Astrocyte of the cerebellum (primary cell): ENCODE measurements at regions not wholly inside any gene's neighbourhood (a gene's known extent, or its start where the extent isn't known, plus 50 kb on each side); places are given as distances from the start of the nearest gene placed in this dataset.

ENCODE experiments used
- DNase-seq: peaks from one replicate; pipeline ENCODE4 v3.0.0-alpha.2; 2011; ENCODE audit warnings: low read depth
- H3K4me3 ChIP-seq: 2 replicates; pipeline ENCODE4 v1.5.1; 2011; ENCODE audit warnings: mild to moderate bottlenecking, low read depth, low read length, moderate library complexity
- CTCF ChIP-seq: IDR thresholded peaks from 2 replicates; pipeline ENCODE4 v1.5.1; 2012; ENCODE audit warnings: low read length, low read depth, moderate library complexity, mild to moderate bottlenecking; ENCODE audit errors: missing control alignments
- in situ Hi-C: cut with HindIII; loops from 2 replicates; pipeline ENCODE4 v1.10.0; 2017; ENCODE audit warnings: low sequenced_read_pairs

DNA sequence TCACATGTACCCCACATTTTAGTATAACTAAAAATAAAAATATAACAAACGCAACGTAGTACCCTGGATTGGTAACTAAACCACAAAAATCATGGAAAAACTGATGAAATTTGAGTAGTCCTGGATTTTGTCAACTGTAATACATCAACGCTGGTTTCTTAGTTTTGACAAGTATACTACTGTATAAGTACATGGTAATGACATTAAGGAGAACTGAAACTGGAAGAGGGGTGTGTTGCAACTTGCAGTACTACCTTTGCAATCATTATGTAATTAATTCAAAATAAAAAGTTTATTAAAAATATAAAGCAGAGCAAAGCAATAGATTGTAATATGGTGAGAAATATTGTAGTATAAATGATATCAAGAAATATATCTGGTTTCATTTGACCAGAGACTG lies 1158.0 kb upstream of the SPRY2 start:
- in situ Hi-C loops = no loop called here
- no peak overlapping the region for H3K4me3 ChIP-seq
- no peak for TF ChIP-seq CTCF
- DNase-seq = no peak

- no peak for TF ChIP-seq CTCF
- H3K4me3 ChIP-seq = no peak overlapping the region
- no peak for DNase-seq
- in situ Hi-C loops = no loop called here
Observed at GRCh38 chr13:81493144-81493543, 1152.2 kb upstream of the SPRY2 start.

- in situ Hi-C loops = no loop called here
Observed at GRCh38 chr13:81492449-81492848, 1151.5 kb upstream of the SPRY2 start.

DNA sequence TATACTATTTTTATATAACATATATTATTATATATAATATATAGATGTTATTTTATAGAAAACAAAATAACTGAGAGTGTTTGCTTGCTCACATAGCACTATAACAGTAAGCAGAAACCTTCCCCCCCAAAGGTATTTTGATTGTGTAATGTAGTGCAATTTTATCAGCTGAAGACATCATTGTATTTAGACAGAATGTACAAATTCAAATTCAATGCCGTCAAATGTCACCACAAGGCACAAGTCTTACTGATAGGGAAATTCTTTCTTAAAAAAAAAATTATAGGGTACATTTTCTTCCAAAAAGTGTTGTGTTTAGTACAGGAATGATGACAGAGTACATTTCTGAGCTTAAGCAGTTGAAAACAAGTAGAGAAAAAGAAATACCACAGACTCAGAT lies 1147.1 kb upstream of the SPRY2 start:
- TF ChIP-seq CTCF = no peak
- in situ Hi-C loops = no loop called here
- H3K4me3 ChIP-seq = no peak overlapping the region
- no peak for DNase-seq

More at GRCh38 chr13:81492449-81492848, 1151.5 kb upstream of the SPRY2 start:
- no peak for TF ChIP-seq CTCF
- DNase-seq = no peak
- H3K4me3 ChIP-seq = no peak overlapping the region

- peak; percentile 43 for TF ChIP-seq CTCF
- in situ Hi-C loops = no loop called here
- H3K4me3 ChIP-seq = no peak overlapping the region
- peak; percentile 0 for DNase-seq
Observed at GRCh38 chr13:81487151-81487550, 1146.2 kb upstream of the SPRY2 start.

GRCh38 chr13:81480634-81481033 lies 1139.7 kb upstream of the SPRY2 start:
- in situ Hi-C loops = no loop called here
- no peak for DNase-seq
- TF ChIP-seq CTCF = no peak
- H3K4me3 ChIP-seq = no peak overlapping the region

DNA sequence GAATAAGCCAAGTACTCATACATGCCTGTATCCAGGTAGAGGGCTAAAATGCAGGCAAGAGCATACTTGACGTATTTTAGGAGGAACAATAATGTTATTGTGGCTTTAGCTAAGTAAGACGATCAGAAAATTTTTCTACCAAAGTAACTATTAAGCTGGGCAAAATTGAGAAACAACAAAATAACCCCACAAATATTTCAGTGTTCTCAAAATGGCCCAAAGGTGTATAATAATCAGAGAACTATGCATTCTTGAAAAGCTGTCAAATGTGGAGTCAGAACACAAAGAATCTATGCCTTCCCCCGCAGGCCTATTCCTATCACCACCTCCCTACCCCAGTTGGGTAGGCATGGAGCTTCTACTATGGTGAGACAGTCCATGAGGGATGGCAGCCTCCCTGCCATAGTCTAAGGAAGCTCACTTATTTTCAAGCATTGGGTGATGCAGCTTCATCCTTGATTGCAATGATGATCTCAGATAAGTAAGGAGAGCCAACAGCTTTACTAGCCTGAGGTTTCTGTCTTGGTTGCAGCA lies 1132.5 kb upstream of the SPRY2 start:
- in situ Hi-C loops = no loop called here
- no peak for DNase-seq
- no peak overlapping the region for H3K4me3 ChIP-seq
- TF ChIP-seq CTCF = no peak
